GM13977 (cell line): ENCODE measurements at regions not wholly inside any gene's neighbourhood (a gene's known extent, or its start where the extent isn't known, plus 50 kb on each side); places are given as distances from the start of the nearest gene placed in this dataset.
"Not testable (repeated sequence)": the region's sequence is repeated elsewhere in the genome, so short reads cannot be mapped to it uniquely, and the experiment has no call there.

Experiments used
- DNase-seq: peaks from one replicate; pipeline ENCODE4 v3.0.0; 2012; ENCODE audit warnings: low spot score
- in situ Hi-C: fragments of 300-500 bp; cut with MboI; formaldehyde crosslinking; loops from one replicate; pipeline ENCODE4 v1.12.0; 2022; ENCODE audit warnings: low sequenced_read_pairs, low pct_unique_long_range_greater_than_20kb, mixed read lengths, inconsistent platforms; ENCODE audit not compliant: unreplicated experiment
- TF ChIP-seq, protein P1 (sequence below): IDR thresholded peaks from 2 replicates; pipeline ENCODE4 v1.5.1; 2012; ENCODE audit warnings: mild to moderate bottlenecking, control low read depth; ENCODE audit not compliant: insufficient read depth; ENCODE audit errors: extremely low read depth, missing control alignments

DNA sequence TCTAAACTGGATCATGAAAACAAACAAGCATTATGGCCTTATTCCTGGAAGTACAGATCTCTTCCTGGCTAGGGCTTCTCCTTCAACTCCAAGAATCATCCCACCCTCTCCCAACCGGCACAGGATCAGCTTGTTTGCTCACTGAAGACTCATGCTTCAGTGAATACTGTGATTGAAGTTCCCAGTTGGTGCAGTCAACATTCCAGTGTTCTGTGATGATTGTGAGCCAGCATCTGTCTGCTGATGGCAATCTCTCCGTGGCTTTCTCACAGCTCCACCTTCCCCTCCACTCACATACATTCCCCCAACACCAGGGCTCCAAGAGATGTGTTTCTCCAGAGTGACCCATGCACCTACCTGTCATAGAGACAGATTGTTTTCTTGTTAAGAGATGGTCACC is 421.3 kb upstream of the BTBD3 start:
- TF ChIP-seq, protein P1, sequence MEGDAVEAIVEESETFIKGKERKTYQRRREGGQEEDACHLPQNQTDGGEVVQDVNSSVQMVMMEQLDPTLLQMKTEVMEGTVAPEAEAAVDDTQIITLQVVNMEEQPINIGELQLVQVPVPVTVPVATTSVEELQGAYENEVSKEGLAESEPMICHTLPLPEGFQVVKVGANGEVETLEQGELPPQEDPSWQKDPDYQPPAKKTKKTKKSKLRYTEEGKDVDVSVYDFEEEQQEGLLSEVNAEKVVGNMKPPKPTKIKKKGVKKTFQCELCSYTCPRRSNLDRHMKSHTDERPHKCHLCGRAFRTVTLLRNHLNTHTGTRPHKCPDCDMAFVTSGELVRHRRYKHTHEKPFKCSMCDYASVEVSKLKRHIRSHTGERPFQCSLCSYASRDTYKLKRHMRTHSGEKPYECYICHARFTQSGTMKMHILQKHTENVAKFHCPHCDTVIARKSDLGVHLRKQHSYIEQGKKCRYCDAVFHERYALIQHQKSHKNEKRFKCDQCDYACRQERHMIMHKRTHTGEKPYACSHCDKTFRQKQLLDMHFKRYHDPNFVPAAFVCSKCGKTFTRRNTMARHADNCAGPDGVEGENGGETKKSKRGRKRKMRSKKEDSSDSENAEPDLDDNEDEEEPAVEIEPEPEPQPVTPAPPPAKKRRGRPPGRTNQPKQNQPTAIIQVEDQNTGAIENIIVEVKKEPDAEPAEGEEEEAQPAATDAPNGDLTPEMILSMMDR = no peak
- in situ Hi-C loops = no loop called here
- no peak for DNase-seq

DNA sequence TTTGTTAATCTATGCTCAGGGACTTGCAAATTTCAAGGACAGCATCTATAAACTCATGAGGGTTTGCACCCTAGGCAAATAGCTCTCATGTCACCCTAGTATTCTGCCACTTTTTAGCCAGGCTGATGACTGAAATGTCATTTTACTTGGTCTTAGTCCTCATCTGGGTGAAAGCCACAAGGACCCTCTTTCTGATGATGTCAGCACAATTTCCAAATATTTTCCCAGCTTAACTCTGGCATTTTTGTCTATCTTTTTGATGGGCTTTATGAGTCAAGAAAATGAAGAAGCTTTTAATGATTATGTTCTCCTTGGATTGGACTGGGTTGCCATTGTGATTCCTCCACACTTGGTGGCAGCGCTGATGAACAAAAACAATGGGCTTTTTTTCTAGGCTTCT is 420.1 kb upstream of the BTBD3 start:
- in situ Hi-C loops = no loop called here
- TF ChIP-seq, protein P1 = no peak
- DNase-seq = no peak

DNA sequence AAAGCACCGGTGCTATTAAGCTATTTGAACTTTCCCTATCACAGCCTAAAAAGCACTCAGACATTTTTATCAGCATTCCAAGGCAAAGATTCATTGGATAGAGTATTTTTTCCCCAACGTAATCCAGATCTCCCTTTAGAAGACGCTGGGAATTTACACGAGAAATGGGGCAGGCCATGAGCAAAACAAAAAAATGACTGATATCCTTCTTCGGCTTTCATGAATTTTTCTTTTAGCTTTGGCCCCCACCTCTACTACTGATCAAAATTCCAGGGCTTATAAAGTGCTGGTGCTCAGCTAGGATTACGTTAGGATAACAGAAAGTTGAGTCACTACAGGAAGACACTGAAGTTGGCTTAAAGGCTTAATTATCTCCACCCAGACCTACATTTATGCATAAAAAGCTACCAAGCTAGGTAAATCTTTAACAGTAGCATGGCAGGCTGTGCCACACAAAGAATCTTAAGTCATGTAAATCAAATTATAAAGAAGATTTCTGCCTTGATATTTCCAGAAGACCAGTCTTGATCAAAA is 418.5 kb upstream of the BTBD3 start:
- DNase-seq = no peak
- TF ChIP-seq, protein P1 = no peak
- in situ Hi-C loops = no loop called here

DNA sequence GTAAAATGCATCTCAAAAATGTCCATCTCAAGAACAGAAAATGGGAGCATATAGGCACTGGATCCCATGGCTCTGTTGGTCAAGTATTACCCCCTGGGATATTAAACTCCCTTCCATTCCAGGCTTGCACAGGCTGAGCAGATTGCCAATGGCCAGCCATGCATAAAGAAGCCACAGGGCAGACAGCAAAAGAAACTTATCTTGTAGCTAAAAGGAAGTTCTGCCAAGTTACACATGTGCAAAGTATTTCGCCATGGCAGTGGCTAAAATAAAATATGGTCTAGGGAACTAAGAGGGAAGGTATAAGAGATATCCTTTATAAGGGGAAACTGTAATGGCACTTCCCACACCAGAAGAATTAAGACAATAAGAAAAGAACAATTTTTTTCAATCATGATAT is 415.6 kb upstream of the BTBD3 start:
- DNase-seq = no peak
- TF ChIP-seq, protein P1 = no peak
- in situ Hi-C loops = no loop called here

DNA sequence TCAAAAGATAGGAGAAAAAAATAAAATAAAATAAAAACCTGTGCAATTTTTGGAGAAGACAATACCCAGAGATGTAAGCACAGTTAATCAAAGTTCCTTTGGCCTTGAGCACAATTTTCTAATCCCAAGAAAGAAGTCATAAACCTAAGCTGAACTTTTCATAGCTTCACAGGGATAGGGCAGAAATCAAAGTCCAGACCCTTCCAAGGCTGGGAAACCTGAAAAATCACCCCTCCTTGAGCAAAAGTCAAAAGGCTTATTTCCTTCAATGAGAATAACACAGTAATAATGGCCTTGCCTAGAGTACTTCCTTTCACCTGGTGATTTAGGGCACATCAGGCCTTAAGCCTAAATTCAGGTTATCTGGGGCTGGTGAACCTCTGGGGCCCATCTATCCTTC is 415.0 kb upstream of the BTBD3 start:
- DNase-seq = no peak
- in situ Hi-C loops = no loop called here
- TF ChIP-seq, protein P1 = no peak

DNA sequence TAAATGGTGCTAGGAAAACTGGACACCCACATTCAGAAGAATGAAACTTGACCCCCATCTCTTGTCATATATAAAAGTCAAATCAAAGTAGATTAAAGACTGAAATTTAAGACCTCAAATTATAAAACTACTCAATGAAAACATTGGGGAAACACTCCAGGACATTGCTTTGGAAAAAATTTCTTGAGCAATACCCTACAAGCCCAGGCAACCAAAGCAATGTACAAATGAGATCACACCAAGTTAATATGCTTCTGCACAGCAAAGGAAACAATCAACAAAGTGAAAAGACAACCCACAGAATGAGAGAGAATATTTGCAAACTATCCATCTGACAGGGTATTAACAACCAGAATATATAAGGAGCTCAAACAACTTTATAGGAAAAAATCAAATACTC is 407.9 kb upstream of the BTBD3 start:
- no peak for DNase-seq
- in situ Hi-C loops = no loop called here
- TF ChIP-seq, protein P1 = no peak

DNA sequence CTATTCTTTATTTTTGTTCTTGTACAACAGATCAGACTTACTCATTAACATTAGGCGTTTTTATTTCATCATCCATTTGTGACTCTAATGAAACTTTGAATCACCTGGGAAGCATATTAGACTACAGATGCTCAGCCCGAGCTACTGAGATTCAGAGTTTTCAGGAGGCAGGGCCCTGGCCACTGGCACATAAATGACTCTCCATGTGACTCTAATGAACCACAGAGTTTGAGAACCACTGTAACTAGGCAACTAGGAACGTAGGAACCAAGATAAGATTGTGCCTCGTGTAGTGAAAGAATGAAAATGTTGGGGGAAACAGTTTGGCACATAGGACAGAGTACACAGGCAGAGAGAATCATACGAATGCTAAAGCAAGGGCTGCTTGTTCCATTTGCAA is 405.9 kb upstream of the BTBD3 start:
- in situ Hi-C loops = no loop called here
- DNase-seq = no peak
- TF ChIP-seq, protein P1 = no peak

DNA sequence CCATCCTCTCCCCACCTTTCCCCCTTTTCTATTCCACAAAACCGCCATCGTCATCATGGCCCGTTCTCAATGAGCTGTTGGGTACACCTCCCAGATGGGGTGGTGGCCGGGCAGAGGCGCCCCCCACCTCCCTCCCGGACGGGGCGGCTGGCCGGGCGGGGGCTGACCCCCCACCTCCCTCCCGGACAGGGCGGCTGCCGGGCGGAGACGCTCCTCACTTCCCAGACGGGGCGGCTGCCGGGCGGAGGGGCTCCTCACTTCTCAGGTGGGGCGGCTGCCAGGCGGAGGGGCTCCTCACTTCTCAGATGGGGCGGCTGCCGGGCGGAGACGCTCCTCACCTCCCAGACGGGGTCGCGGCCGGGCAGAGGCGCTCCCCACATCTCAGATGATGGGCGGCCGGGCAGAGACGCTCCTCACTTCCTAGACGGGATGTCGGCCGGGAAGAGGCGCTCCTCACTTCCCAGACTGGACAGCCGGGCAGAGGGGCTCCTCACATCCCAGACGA is 404.4 kb upstream of the BTBD3 start:
- DNase-seq, in situ Hi-C loops: not testable (repeated sequence)
